GM12864 (cell line): ENCODE measurements at regions not wholly inside any gene's neighbourhood (a gene's known extent, or its start where the extent isn't known, plus 50 kb on each side); places are given as distances from the start of the nearest gene placed in this dataset.

Experiments
- DNase-seq: peaks from one replicate; pipeline ENCODE4 v3.0.0-alpha.2; 2011; ENCODE audit warnings: low read depth
- H3K4me3 ChIP-seq: 2 replicates; pipeline ENCODE4 v1.5.1; 2011; ENCODE audit warnings: mild to moderate bottlenecking, low read depth, low read length, control low read depth
- CTCF ChIP-seq: IDR thresholded peaks from 2 replicates; pipeline ENCODE4 v1.5.1; 2011; ENCODE audit warnings: low read depth, mild to moderate bottlenecking, moderate library complexity, low read length, control low read depth, inconsistent platforms; ENCODE audit errors: missing control alignments

GRCh38 chr4:33062155-33062806, 2342.1 kb downstream of the PCDH7 start:
- no peak for TF ChIP-seq CTCF
- no peak overlapping the region for H3K4me3 ChIP-seq
- no peak for DNase-seq

- no peak overlapping the region for H3K4me3 ChIP-seq
- DNase-seq: no peak
- no peak for TF ChIP-seq CTCF
These were observed 2343.1 kb downstream of the PCDH7 start for GRCh38 chr4:33063241-33063640.

GRCh38 chr4:33064238-33064637, 2344.1 kb downstream of the PCDH7 start:
- H3K4me3 ChIP-seq: no peak overlapping the region
- no peak for DNase-seq
- TF ChIP-seq CTCF: no peak

GRCh38 chr4:33065749-33066148, 2345.6 kb downstream of the PCDH7 start:
- no peak for TF ChIP-seq CTCF
- no peak overlapping the region for H3K4me3 ChIP-seq
- no peak for DNase-seq

- no peak overlapping the region for H3K4me3 ChIP-seq
- TF ChIP-seq CTCF: no peak
- DNase-seq: no peak
These were observed 2347.1 kb downstream of the PCDH7 start for GRCh38 chr4:33067221-33067620.

- no peak for DNase-seq
- no peak overlapping the region for H3K4me3 ChIP-seq
- TF ChIP-seq CTCF: no peak
These were observed 2348.4 kb downstream of the PCDH7 start for GRCh38 chr4:33068539-33068938.

GRCh38 chr4:33071535-33071934, 2351.4 kb downstream of the PCDH7 start:
- H3K4me3 ChIP-seq: no peak overlapping the region
- DNase-seq: no peak
- no peak for TF ChIP-seq CTCF
